H1 (cell line): ENCODE measurements at regions not wholly inside any gene's neighbourhood (a gene's known extent, or its start where the extent isn't known, plus 50 kb on each side); places are given as distances from the start of the nearest gene placed in this dataset.

ENCODE experiments used
- CHD7 ChIP-seq: fragments of 300-600 bp; sonication (generic); IDR thresholded peaks from 2 replicates; pipeline ENCODE4 v1.7.1; 2012; ENCODE audit warnings: low read length, moderate library complexity, mild to moderate bottlenecking, inconsistent platforms; ENCODE audit not compliant: insufficient replicate concordance
- RBBP5 ChIP-seq: IDR thresholded peaks from 2 replicates; pipeline ENCODE4 v1.7.1; 2012; ENCODE audit warnings: low read depth, mild to moderate bottlenecking, inconsistent platforms, low read length, moderate library complexity, borderline replicate concordance
- SP1 ChIP-seq: IDR thresholded peaks from 2 replicates; pipeline ENCODE4 v1.6.1; 2011; ENCODE audit warnings: low read depth, low read length
- TAF7 ChIP-seq: optimal IDR thresholded peaks from 2 replicates; pipeline ENCODE3; 2011; ENCODE audit warnings: low read depth, mild to moderate bottlenecking, inconsistent platforms, low read length, moderate library complexity, borderline replicate concordance

GRCh38 chr4:151950993-151951670, 190.3 kb upstream of the GATB start (continued):
- TF ChIP-seq CHD7 (no peak), RBBP5 (no peak), TAF7 (no peak), SP1 (no peak)
- TF ChIP-seq, all 59 proteins: peak for 0
